Esophagus muscularis mucosa (tissue), 4 donors: ENCODE measurements at regions not wholly inside any gene's neighbourhood (a gene's known extent, or its start where the extent isn't known, plus 50 kb on each side); places are given as distances from the start of the nearest gene placed in this dataset.

Experiments used
- DNase-seq: peaks from one replicate; pipeline ENCODE4 v3.0.0-alpha.2; 2017; ENCODE audit errors: extremely low spot score
- H3K27ac ChIP-seq, 4 donors: fragments of 200-600 bp; sonication (generic); replicated peaks in 1 of 4; 1 replicate in 3 of 4; 2 replicates in 1 of 4; pipeline ENCODE4 v1.5.1; 2016 to 2019; ENCODE audit warnings: mild to moderate bottlenecking in 1 of 4
- H3K27me3 ChIP-seq, 4 donors: fragments of 200-600 bp; sonication (generic); one replicate each; pipeline versions ENCODE4 v1.5.1 to v1.6.0; 2016 to 2019
- H3K36me3 ChIP-seq, 4 donors: fragments of 200-600 bp; sonication (generic); one replicate each; pipeline ENCODE4 v1.5.1; 2016 to 2019
- H3K4me1 ChIP-seq, 4 donors: fragments of 200-600 bp; sonication (generic); one replicate each; pipeline ENCODE4 v1.5.1; 2016 to 2019
- H3K4me3 ChIP-seq, 4 donors: fragments of 200-600 bp; sonication (generic); 1 replicate in 2 of 4; 2 replicates in 2 of 4; pipeline ENCODE4 v1.5.1; 2016 to 2019; ENCODE audit warnings: mild to moderate bottlenecking in 4 of 4, moderate library complexity in 1 of 4
- H3K9me3 ChIP-seq, 4 donors: fragments of 200-600 bp; sonication (generic); 1 replicate in 3 of 4; 2 replicates in 1 of 4; pipeline ENCODE4 v1.5.1; 2016 to 2019
- EP300 ChIP-seq: sonication (generic); formaldehyde crosslinking; IDR thresholded peaks from one replicate; pipeline ENCODE4 v1.6.1; 2017; ENCODE audit warnings: antibody characterized with exemption
- POLR2A ChIP-seq: fragments of 450-650 bp; IDR thresholded peaks from one replicate; pipeline ENCODE4 v1.6.1; 2017; ENCODE audit warnings: antibody characterized with exemption, moderate library complexity, mild to moderate bottlenecking, low read depth
- POLR2AphosphoS5 ChIP-seq, 2 donors: sonication (generic); formaldehyde crosslinking; IDR thresholded peaks; one replicate each; pipeline ENCODE4 v1.6.1; 2017; ENCODE audit warnings: antibody characterized with exemption in 2 of 2
- WGBS: methylation state at CpG from one replicate; pipeline ENCODE4 v1.1.5; 2018; 5-methylcytosine and 5-hydroxymethylcytosine counted together
- intact Hi-C: fragments of 100-400 bp; cut with DNase I; formaldehyde crosslinking; loops from one replicate; pipeline ENCODE4 v1.15.1; 2023
- TF ChIP-seq, protein P1 (sequence below), 3 experiments: fragments of 200-600 bp in 2 of 3; fragments of 450-650 bp in 1 of 3; sonication (generic) in 2 of 3; IDR thresholded peaks; one replicate each; pipeline ENCODE4 v1.5.1; 2017 to 2019; ENCODE audit warnings: antibody characterized with exemption in 3 of 3, mild to moderate bottlenecking in 2 of 3, moderate library complexity in 1 of 3

DNA sequence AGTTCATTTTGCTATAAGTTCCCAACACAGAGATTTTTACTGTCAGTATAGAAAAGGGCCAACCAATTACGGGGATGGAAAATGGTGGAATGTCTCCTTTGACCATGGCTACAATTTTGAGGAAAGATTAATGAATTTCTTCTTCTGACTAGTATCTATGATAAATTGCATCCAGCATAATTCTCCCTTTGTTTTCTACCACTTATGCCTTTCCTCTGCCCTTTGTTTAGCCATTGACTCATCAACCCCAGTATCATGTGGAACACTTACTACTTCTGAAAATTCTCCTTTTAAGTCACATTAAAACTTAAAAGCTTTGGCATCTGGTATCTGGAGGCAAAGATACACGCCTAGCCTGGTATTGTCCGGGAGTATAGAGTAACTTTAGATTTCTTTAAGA, 92.9 kb upstream of the CADPS start:
- Histone ChIP-seq H3K4me1 (no peaks in the 10 kb centered on the region), H3K4me3 (no peak overlapping the region), H3K27ac (no peak overlapping the region), H3K27me3 (no peaks in the 10 kb centered on the region), H3K36me3 (no peaks in the 10 kb centered on the region), H3K9me3 (no peaks in the 10 kb centered on the region)
- TF ChIP-seq POLR2A (no peak), POLR2AphosphoS5 (IDR thresholded peaks at IDR 0.05) (no peak), EP300 (no peak)
- TF ChIP-seq, protein P1, sequence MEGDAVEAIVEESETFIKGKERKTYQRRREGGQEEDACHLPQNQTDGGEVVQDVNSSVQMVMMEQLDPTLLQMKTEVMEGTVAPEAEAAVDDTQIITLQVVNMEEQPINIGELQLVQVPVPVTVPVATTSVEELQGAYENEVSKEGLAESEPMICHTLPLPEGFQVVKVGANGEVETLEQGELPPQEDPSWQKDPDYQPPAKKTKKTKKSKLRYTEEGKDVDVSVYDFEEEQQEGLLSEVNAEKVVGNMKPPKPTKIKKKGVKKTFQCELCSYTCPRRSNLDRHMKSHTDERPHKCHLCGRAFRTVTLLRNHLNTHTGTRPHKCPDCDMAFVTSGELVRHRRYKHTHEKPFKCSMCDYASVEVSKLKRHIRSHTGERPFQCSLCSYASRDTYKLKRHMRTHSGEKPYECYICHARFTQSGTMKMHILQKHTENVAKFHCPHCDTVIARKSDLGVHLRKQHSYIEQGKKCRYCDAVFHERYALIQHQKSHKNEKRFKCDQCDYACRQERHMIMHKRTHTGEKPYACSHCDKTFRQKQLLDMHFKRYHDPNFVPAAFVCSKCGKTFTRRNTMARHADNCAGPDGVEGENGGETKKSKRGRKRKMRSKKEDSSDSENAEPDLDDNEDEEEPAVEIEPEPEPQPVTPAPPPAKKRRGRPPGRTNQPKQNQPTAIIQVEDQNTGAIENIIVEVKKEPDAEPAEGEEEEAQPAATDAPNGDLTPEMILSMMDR (IDR thresholded peaks at IDR 0.05): no peak
- WGBS: 74% methylated on average over 3 of the region's 3 CpGs
- no peak for DNase-seq
- intact Hi-C loops: no loop called here

DNA sequence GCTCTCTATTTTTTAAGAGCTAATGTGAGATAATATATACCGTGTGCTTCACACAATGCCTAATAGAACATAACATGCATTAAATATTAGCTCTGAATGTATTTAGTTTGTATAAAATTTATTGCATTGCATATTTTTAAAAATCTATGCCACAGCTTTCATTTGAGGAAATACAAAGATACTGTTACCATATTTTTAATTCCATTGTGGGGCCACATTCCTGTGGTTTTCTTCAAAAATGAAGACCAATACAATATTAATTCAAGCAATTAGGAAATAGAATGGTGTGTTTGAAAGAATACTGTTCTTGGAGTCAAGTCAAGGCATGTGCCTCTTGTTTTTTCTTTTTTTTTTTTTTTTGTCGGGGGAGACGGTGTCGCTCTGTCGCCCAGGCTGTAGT, 95.4 kb upstream of the CADPS start:
- H3K27ac ChIP-seq: no peak overlapping the region
- no peaks in the 10 kb centered on the region for H3K27me3 ChIP-seq
- no peaks in the 10 kb centered on the region for H3K9me3 ChIP-seq
- no peak overlapping the region for H3K4me3 ChIP-seq
- no peak for DNase-seq
- H3K36me3 ChIP-seq: no peaks in the 10 kb centered on the region
- intact Hi-C loops: no loop called here
- 84% methylated on average over 5 of the region's 5 CpGs for WGBS
- H3K4me1 ChIP-seq: no peaks in the 10 kb centered on the region
- TF ChIP-seq POLR2A: no peak
- no peak for TF ChIP-seq EP300
- no peak for TF ChIP-seq POLR2AphosphoS5 (IDR thresholded peaks at IDR 0.05)
- TF ChIP-seq, protein P1 (IDR thresholded peaks at IDR 0.05): no peak

DNA sequence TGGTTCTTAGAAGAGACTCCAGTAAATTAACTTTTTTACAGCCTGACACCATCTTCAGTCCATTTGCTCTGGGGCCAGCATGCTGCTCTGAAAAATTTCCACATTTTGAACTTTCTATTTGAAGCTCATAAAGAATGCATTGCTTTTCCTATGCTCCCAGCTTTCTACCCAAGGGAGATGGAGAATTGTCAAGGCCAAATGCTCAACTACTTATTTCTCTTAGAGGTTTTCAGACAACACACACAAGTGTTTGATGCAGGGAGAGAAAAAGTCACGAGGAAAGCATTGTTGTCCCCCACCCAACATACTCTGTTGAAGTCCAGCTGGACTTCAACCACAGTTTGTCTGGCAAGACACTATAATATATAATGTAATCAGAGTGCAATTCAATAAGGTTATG, 100.3 kb upstream of the CADPS start:
- Histone ChIP-seq H3K27ac (no peak overlapping the region), H3K4me1 (no peaks in the 10 kb centered on the region), H3K36me3 (no peaks in the 10 kb centered on the region), H3K9me3 (no peaks in the 10 kb centered on the region), H3K27me3 (no peaks in the 10 kb centered on the region), H3K4me3 (no peak overlapping the region)
- DNase-seq: no peak
- intact Hi-C loops: no loop called here
- no peak for TF ChIP-seq POLR2A
- TF ChIP-seq, protein P1 (IDR thresholded peaks at IDR 0.05): no peak
- TF ChIP-seq POLR2AphosphoS5 (IDR thresholded peaks at IDR 0.05): no peak
- TF ChIP-seq EP300: no peak
- 47% methylated on average over 1 of the region's 1 CpG for WGBS

DNA sequence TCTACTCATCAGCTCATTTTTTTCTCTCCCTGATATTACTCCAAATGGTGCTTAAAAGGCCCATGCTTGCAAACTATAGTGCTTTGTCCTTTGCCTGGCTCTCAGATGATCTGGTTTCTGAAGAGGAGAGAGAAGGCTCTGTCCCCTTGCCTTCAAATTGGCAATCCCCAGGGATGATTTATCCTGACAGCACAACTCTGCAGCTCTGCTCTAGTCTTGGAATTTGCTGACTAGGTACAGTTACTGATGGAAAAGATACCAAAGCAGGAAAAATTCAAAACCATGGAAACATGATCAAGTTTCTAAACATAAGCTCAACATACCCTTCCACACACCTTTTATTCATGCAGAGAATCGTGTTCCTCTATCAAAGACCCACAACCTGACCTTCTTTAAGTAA, 106.7 kb upstream of the CADPS start:
- no peaks in the 10 kb centered on the region for H3K9me3 ChIP-seq
- intact Hi-C loops: no loop called here
- H3K36me3 ChIP-seq: no peaks in the 10 kb centered on the region
- no peak overlapping the region for H3K4me3 ChIP-seq
- no peak overlapping the region for H3K27ac ChIP-seq
- WGBS: 0% methylated on average over 1 of the region's 1 CpG
- no peak for DNase-seq
- H3K4me1 ChIP-seq: no peaks in the 10 kb centered on the region
- no peaks in the 10 kb centered on the region for H3K27me3 ChIP-seq
- no peak for TF ChIP-seq EP300
- no peak for TF ChIP-seq POLR2A
- TF ChIP-seq, protein P1 (IDR thresholded peaks at IDR 0.05): no peak
- TF ChIP-seq POLR2AphosphoS5 (IDR thresholded peaks at IDR 0.05): no peak

DNA sequence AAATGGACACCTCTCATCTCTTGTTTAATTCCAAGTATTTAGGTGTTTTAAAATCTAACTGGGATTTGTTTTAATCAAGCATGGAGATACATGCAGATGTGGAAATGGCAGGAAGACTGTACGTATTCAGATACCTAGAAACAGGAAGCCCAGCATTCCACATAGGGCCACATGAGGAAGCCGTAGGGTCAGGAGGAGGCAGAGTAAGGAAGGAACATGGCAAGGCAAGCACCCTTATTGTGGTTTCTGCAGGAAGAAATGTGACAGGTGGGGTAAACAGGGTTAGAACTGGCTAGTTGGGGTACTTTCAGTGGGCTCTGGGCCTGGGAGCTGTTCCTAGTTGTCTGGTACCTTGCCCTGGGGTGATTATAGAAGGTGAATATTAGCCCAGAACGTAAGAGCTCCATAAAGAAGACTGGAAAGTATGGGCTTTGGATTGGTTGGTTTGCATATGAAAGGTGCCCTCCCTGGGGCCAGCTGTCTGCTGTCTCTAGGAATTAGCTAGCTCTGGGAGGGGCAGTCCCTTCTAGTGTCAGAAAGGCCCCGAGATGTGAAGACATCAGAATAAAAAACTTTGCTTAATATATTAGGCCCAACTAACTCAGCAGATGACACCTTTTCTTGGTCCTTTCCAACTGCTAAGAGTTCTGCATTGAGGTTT, 107.7 kb upstream of the CADPS start:
- no peaks in the 10 kb centered on the region for H3K27me3 ChIP-seq
- no peaks in the 10 kb centered on the region for H3K9me3 ChIP-seq
- H3K4me1 ChIP-seq: no peaks in the 10 kb centered on the region
- WGBS: 53% methylated on average over 4 of the region's 4 CpGs
- H3K27ac ChIP-seq: no peak overlapping the region
- no peak overlapping the region for H3K4me3 ChIP-seq
- TF ChIP-seq EP300 (no peak), POLR2AphosphoS5 (IDR thresholded peaks at IDR 0.05) (no peak), POLR2A (no peak)
- TF ChIP-seq, protein P1 (IDR thresholded peaks at IDR 0.05): no peak
- intact Hi-C loops: no loop called here
- H3K36me3 ChIP-seq: no peaks in the 10 kb centered on the region
- DNase-seq: no peak
